Testis (tissue), 2 donors: ENCODE measurements at regions not wholly inside any gene's neighbourhood (a gene's known extent, or its start where the extent isn't known, plus 50 kb on each side); places are given as distances from the start of the nearest gene placed in this dataset.

Source experiments
- POLR2A ChIP-seq: fragments of 450-650 bp; IDR thresholded peaks from one replicate; pipeline ENCODE4 v1.6.1; 2017; ENCODE audit warnings: antibody characterized with exemption, mild to moderate bottlenecking, moderate library complexity
- TF ChIP-seq, protein P1 (sequence below), 3 experiments: fragments of 450-650 bp in 2 of 3; fragments of 200-600 bp in 1 of 3; sonication (generic) in 1 of 3; IDR thresholded peaks; one replicate each; pipeline ENCODE4 v1.5.1; 2016 to 2019; ENCODE audit warnings: antibody characterized with exemption in 3 of 3, mild to moderate bottlenecking in 2 of 3, moderate library complexity in 1 of 3

DNA sequence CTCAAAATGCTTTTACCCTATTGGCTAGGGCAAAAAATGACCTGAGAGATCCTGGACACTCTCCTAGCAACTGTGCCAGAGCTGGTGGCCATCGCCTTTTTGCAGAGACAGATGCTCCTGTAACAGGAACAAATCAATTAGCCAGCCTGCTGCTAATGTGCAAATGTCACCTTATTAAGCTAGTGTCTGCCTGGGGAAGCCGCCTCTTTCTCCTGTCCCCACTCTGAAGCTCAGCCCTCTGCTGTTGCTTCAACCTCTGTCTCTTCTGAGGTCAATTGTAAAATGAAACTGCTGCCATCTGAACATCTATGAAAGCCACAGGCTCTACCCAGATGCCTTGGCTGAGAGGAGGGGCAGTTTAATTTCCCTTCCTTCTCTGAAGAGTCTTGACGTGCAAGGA lies 85.5 kb upstream of the CACNA1E start:
- TF ChIP-seq POLR2A, result no peak
- TF ChIP-seq, protein P1, sequence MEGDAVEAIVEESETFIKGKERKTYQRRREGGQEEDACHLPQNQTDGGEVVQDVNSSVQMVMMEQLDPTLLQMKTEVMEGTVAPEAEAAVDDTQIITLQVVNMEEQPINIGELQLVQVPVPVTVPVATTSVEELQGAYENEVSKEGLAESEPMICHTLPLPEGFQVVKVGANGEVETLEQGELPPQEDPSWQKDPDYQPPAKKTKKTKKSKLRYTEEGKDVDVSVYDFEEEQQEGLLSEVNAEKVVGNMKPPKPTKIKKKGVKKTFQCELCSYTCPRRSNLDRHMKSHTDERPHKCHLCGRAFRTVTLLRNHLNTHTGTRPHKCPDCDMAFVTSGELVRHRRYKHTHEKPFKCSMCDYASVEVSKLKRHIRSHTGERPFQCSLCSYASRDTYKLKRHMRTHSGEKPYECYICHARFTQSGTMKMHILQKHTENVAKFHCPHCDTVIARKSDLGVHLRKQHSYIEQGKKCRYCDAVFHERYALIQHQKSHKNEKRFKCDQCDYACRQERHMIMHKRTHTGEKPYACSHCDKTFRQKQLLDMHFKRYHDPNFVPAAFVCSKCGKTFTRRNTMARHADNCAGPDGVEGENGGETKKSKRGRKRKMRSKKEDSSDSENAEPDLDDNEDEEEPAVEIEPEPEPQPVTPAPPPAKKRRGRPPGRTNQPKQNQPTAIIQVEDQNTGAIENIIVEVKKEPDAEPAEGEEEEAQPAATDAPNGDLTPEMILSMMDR (IDR thresholded peaks at IDR 0.05), result no peak
